ENCODE measurements at regions not wholly inside any gene's neighbourhood (a gene's known extent, or its start where the extent isn't known, plus 50 kb on each side); places are given as distances from the start of the nearest gene placed in this dataset.
"Not testable (repeated sequence)": the region's sequence is repeated elsewhere in the genome, so short reads cannot be mapped to it uniquely, and the experiment has no call there.

DNA sequence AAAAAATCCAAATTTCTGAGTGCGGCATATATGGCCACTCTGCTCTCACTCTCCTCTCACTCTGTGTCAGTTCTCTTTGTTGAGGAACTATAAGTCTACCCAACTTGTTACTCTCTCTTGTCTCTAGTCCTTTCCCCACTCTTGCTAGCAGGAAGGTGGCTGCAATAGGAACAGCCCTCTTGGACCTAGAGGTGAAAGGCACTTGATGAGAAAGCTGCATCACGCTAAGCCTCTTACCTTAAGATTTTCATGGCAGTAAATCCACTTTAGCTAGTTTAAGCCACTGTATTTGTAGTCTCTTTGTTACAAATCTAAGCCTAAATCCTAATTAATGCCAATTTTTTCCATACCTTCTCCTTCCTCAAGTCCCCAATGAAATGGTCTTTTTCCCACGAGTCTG is 189.9 kb downstream of the NKX6-1 start:
- no peaks in the 10 kb centered on the region for H3K9me2 ChIP-seq (ENCODE audit: insufficient read depth)
- in situ Hi-C loops (cut with MboI), result no loop called here
- DNase-seq, result no peak
- 26 to 29% methylated on average over 3 of the region's 3 CpGs for WGBS, 2 experiments (ENCODE audit: low coverage in 1 of 2, low lambda C conversion rate in 2 of 2, missing lambda C conversion rate in 2 of 2)
- no peaks in the 10 kb centered on the region for H3K4me1 ChIP-seq (ENCODE audit: insufficient read depth)
- H3K36me3 ChIP-seq (ENCODE audit: low read depth), result no peaks in the 10 kb centered on the region
- no peaks in the 10 kb centered on the region for H3K79me2 ChIP-seq (ENCODE audit: insufficient read depth)
- no peaks in the 10 kb centered on the region for H4K20me1 ChIP-seq (ENCODE audit: insufficient read depth)
- H3K9me3 ChIP-seq (ENCODE audit: low read depth), result no peaks in the 10 kb centered on the region
- no peak overlapping the region for H3K27ac ChIP-seq
- H3K4me2 ChIP-seq (ENCODE audit: unreplicated experiment), result no peak overlapping the region
- no peaks in the 10 kb centered on the region for H3F3A ChIP-seq (ENCODE audit: insufficient read depth)
- H3K27me3 ChIP-seq (replicated peaks; ENCODE audit: insufficient read depth), result no peaks in the 10 kb centered on the region
- no peak overlapping the region for H2AFZ ChIP-seq
- no peak overlapping the region for H3K9ac ChIP-seq
- TF ChIP-seq EZH2phosphoT487 (IDR thresholded peaks at IDR 0.05; ENCODE audit: insufficient read depth, low read depth) (no peak), EZH2 (IDR thresholded peaks at IDR 0.05; ENCODE audit: insufficient read depth, poor library complexity, severe bottlenecking) (no peak)
- H3K4me3 ChIP-seq, result no peak overlapping the region

DNA sequence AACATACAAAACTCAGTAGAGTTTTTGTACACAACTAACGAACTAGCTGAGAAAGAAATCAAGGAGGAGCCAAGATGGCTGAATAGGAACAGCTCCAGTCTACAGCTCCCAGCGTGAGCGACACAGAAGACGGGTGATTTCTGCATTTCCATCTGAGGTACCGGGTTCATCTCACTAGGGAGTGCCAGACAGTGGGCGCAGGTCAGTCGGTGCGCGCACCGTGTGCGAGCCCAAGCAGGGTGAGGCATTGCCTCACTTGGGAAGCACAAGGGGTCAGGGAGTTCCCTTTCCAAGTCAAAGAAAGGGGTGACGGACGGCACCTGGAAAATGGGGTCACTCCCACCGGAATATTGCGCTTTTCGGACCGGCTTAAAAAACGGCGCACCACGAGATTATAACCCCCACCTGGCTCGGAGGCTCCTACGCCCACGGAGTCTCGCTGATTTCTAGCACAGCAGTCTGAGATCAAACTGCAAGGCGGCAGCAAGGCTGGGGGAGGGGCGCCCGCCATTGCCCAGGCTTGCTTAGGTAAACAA is 200.3 kb downstream of the NKX6-1 start:
- H3F3A ChIP-seq (ENCODE audit: insufficient read depth); H3K9me2 ChIP-seq (ENCODE audit: insufficient read depth); H3K36me3 ChIP-seq (ENCODE audit: low read depth); DNase-seq; H2AFZ ChIP-seq; H3K27me3 ChIP-seq (replicated peaks; ENCODE audit: insufficient read depth); H3K4me1 ChIP-seq (ENCODE audit: insufficient read depth); H3K27ac ChIP-seq; H3K79me2 ChIP-seq (ENCODE audit: insufficient read depth); H4K20me1 ChIP-seq (ENCODE audit: insufficient read depth); H3K4me2 ChIP-seq (ENCODE audit: unreplicated experiment); H3K9ac ChIP-seq; H3K4me3 ChIP-seq; in situ Hi-C loops (cut with MboI); H3K9me3 ChIP-seq (ENCODE audit: low read depth): not testable (repeated sequence)
- 62 to 65% methylated on average over 22 to 27 of the region's 27 CpGs for WGBS, 2 experiments (ENCODE audit: low coverage in 1 of 2, low lambda C conversion rate in 2 of 2, missing lambda C conversion rate in 2 of 2)

DNA sequence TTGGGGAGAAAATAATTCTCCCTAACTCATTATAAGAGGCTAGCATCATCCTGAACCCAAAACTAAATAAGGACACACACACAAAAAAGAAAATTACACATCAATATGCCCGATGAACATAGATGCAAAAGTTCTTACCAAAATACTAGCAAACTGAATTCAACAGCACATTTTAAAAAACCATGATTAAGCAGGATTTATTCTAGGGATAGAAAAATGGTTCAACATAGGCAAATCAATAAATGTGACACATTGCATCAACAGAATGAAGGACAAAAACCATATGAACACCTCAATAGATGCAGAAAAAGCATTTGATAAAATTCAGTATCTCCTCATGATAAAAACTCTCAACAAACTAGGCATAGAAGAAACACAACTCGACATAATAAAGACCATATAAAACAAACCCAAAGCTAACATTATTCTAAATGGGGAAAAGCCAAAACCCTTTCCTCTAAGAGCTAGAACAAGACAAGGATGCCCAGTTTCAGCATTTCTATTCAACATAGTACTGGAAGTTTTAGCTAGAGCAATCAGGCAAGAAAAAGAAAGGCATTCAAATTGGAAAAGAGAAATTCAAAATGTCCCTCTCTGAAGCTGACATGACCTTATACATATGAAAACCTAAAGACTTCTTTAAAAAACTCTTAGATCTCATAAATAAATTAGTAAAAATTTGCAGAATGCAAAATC is 200.9 kb downstream of the NKX6-1 start:
- 4 to 15% methylated on average over 2 of the region's 2 CpGs for WGBS, 2 experiments (ENCODE audit: low coverage in 1 of 2, low lambda C conversion rate in 2 of 2, missing lambda C conversion rate in 2 of 2)

DNA sequence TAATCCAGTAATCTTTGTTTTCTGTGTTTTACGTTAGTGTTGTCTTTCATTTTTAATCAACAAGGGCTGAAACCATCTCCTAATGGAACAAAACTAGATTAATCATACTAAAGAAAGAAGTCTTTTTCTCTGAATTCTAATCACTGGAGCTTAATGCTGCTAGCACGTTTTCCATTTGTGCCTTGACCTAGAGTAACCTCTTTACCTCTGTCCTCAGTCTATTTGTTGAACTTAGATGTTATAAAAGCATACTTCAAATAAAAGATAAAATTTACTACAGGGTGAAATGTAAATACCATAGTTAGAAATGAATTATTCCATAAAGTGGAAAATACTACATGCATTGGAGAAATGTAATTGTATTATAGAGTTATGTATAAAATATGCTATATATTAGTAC is 207.1 kb downstream of the NKX6-1 start:
- H2AFZ ChIP-seq, result no peak overlapping the region
- H3F3A ChIP-seq (ENCODE audit: insufficient read depth), result no peaks in the 10 kb centered on the region
- no peak overlapping the region for H3K27ac ChIP-seq
- H3K79me2 ChIP-seq (ENCODE audit: insufficient read depth), result no peaks in the 10 kb centered on the region
- H3K4me1 ChIP-seq (ENCODE audit: insufficient read depth), result no peaks in the 10 kb centered on the region
- H3K4me3 ChIP-seq, result no peak overlapping the region
- in situ Hi-C loops (cut with MboI), result no loop called here
- no peak for DNase-seq
- H3K4me2 ChIP-seq (ENCODE audit: unreplicated experiment), result no peak overlapping the region
- WGBS, 2 experiments (ENCODE audit: low coverage in 1 of 2, low lambda C conversion rate in 2 of 2, missing lambda C conversion rate in 2 of 2), result 11 to 16% methylated on average over 2 of the region's 2 CpGs
- no peaks in the 10 kb centered on the region for H4K20me1 ChIP-seq (ENCODE audit: insufficient read depth)
- no peaks in the 10 kb centered on the region for H3K27me3 ChIP-seq (replicated peaks; ENCODE audit: insufficient read depth)
- H3K9me3 ChIP-seq (ENCODE audit: low read depth), result no peaks in the 10 kb centered on the region
- TF ChIP-seq EZH2phosphoT487 (IDR thresholded peaks at IDR 0.05; ENCODE audit: insufficient read depth, low read depth) (no peak), EZH2 (IDR thresholded peaks at IDR 0.05; ENCODE audit: insufficient read depth, poor library complexity, severe bottlenecking) (no peak)
- H3K9ac ChIP-seq, result no peak overlapping the region
- no peaks in the 10 kb centered on the region for H3K36me3 ChIP-seq (ENCODE audit: low read depth)
- no peaks in the 10 kb centered on the region for H3K9me2 ChIP-seq (ENCODE audit: insufficient read depth)

More for the DNA sequence above, 200.9 kb downstream of the NKX6-1 start:
- H3K4me1 ChIP-seq (ENCODE audit: insufficient read depth), result no peaks in the 10 kb centered on the region
- no peaks in the 10 kb centered on the region for H3K27me3 ChIP-seq (replicated peaks; ENCODE audit: insufficient read depth)
- no peak overlapping the region for H2AFZ ChIP-seq
- H4K20me1 ChIP-seq (ENCODE audit: insufficient read depth), result no peaks in the 10 kb centered on the region
- no peaks in the 10 kb centered on the region for H3K79me2 ChIP-seq (ENCODE audit: insufficient read depth)
- no peak overlapping the region for H3K27ac ChIP-seq
- in situ Hi-C loops (cut with MboI), result no loop called here
- no peak overlapping the region for H3K9ac ChIP-seq
- H3K36me3 ChIP-seq (ENCODE audit: low read depth), result no peaks in the 10 kb centered on the region
- H3K4me2 ChIP-seq (ENCODE audit: unreplicated experiment), result no peak overlapping the region
- no peak overlapping the region for H3K4me3 ChIP-seq
- no peaks in the 10 kb centered on the region for H3K9me2 ChIP-seq (ENCODE audit: insufficient read depth)
- H3F3A ChIP-seq (ENCODE audit: insufficient read depth), result no peaks in the 10 kb centered on the region
- DNase-seq, result no peak
- no peaks in the 10 kb centered on the region for H3K9me3 ChIP-seq (ENCODE audit: low read depth)
- no peak for TF ChIP-seq EZH2 (IDR thresholded peaks at IDR 0.05; ENCODE audit: insufficient read depth, poor library complexity, severe bottlenecking)
- no peak for TF ChIP-seq EZH2phosphoT487 (IDR thresholded peaks at IDR 0.05; ENCODE audit: insufficient read depth, low read depth)

DNA sequence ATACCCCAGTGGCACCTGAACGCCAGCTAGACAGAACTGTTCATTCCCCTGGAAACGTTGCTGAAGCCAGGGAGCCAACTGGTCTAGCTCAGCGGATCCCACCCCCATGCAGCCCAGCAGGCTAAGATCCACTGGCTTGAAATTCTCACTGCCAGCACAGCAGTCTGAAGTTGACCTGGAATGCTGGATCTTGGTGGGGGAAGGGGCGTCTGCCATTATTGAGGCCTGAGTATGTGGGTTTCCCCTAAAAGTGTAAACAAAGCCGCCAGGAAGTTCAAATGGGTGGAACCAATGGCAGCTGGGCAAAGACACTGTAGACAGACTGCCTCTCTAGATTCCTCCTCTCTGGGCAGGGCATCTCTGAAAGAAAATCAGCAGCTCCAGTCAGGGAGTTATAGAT is 213.0 kb downstream of the NKX6-1 start:
- in situ Hi-C loops (cut with MboI), result no loop called here
- TF ChIP-seq EZH2 (IDR thresholded peaks at IDR 0.05; ENCODE audit: insufficient read depth, poor library complexity, severe bottlenecking) (no peak), EZH2phosphoT487 (IDR thresholded peaks at IDR 0.05; ENCODE audit: insufficient read depth, low read depth) (no peak)

More for the DNA sequence above, 213.0 kb downstream of the NKX6-1 start:
- H3K9me2 ChIP-seq (ENCODE audit: insufficient read depth), result no peaks in the 10 kb centered on the region
- no peaks in the 10 kb centered on the region for H3K9me3 ChIP-seq (ENCODE audit: low read depth)
- H3K4me1 ChIP-seq (ENCODE audit: insufficient read depth), result no peaks in the 10 kb centered on the region
- H3F3A ChIP-seq (ENCODE audit: insufficient read depth), result no peaks in the 10 kb centered on the region
- H3K27ac ChIP-seq, result no peak overlapping the region
- H4K20me1 ChIP-seq (ENCODE audit: insufficient read depth), result no peaks in the 10 kb centered on the region
- no peak overlapping the region for H3K4me2 ChIP-seq (ENCODE audit: unreplicated experiment)
- 15 to 20% methylated on average over 5 of the region's 5 CpGs for WGBS, 2 experiments (ENCODE audit: low coverage in 1 of 2, low lambda C conversion rate in 2 of 2, missing lambda C conversion rate in 2 of 2)
- H3K4me3 ChIP-seq, result no peak overlapping the region
- DNase-seq, result no peak
- no peak overlapping the region for H3K9ac ChIP-seq
- no peaks in the 10 kb centered on the region for H3K79me2 ChIP-seq (ENCODE audit: insufficient read depth)
- H3K27me3 ChIP-seq (replicated peaks; ENCODE audit: insufficient read depth), result no peaks in the 10 kb centered on the region
- H2AFZ ChIP-seq, result no peak overlapping the region
- no peaks in the 10 kb centered on the region for H3K36me3 ChIP-seq (ENCODE audit: low read depth)
